HEK293 (cell line): ENCODE measurements at regions not wholly inside any gene's neighbourhood (a gene's known extent, or its start where the extent isn't known, plus 50 kb on each side); places are given as distances from the start of the nearest gene placed in this dataset.

Experiments used
- CTCF ChIA-PET: fragments of 350-600 bp; formaldehyde crosslinking; extraction: SDS; loops from one replicate; lab custom pipeline; 2021; ENCODE audit warnings: antibody characterized with exemption; lab: Yijun Ruan, JAX
- POLR2A ChIA-PET: fragments of 300-600 bp; formaldehyde crosslinking; extraction: SDS; loops from one replicate; lab custom pipeline; 2020; ENCODE audit warnings: antibody characterized with exemption, inconsistent platforms; lab: Yijun Ruan, JAX
- H3K27ac ChIP-seq: fragments of 200-500 bp; sonication (Bioruptor generic); 2 replicates; pipeline ENCODE4 v1.5.1; 2014; ENCODE audit warnings: low read depth, low read length, control low read depth, inconsistent platforms; ENCODE audit errors: extremely low read depth
- H3K36me3 ChIP-seq, 2 experiments: fragments of 200-500 bp in 1 of 2; sonication (Bioruptor generic) in 1 of 2; 1 replicate in 1 of 2; 2 replicates in 1 of 2; pipeline ENCODE4 v1.5.1; 2014 to 2017; ENCODE audit warnings: inconsistent platforms in 2 of 2, low read length in 2 of 2; ENCODE audit not compliant: control insufficient read depth in 2 of 2, insufficient read depth in 1 of 2
- H3K4me1 ChIP-seq: fragments of 200-500 bp; sonication (Bioruptor generic); 2 replicates; pipeline ENCODE4 v1.5.1; 2014; ENCODE audit warnings: mild to moderate bottlenecking, low read length, inconsistent platforms; ENCODE audit not compliant: control insufficient read depth, insufficient read depth
- H3K4me3 ChIP-seq: 2 replicates; pipeline ENCODE4 v1.5.1; 2011; ENCODE audit warnings: low read depth, mild to moderate bottlenecking, control low read depth, low read length, moderate library complexity
- H3K9me3 ChIP-seq: fragments of 200-500 bp; sonication (Bioruptor generic); 2 replicates; pipeline ENCODE4 v1.5.1; 2014; ENCODE audit warnings: low read depth, low read length, inconsistent platforms; ENCODE audit not compliant: control insufficient read depth, insufficient read depth
- PRDM10 ChIP-seq: fragments of 450-650 bp; formaldehyde crosslinking; IDR thresholded peaks from 2 replicates; pipeline ENCODE4 v1.5.1; 2016; ENCODE audit warnings: missing biosample characterization, missing genetic modification characterization
- SETDB1 ChIP-seq: IDR thresholded peaks from one replicate; pipeline ENCODE4 v1.6.1; 2017; ENCODE audit warnings: mild to moderate bottlenecking, low read length, moderate library complexity, mixed read lengths; ENCODE audit not compliant: insufficient read length
- SP7 ChIP-seq: fragments of 450-650 bp; formaldehyde crosslinking; IDR thresholded peaks from 2 replicates; pipeline ENCODE4 v1.5.1; 2016; ENCODE audit warnings: missing biosample characterization, missing genetic modification characterization
- WT1 ChIP-seq: fragments of 450-650 bp; formaldehyde crosslinking; IDR thresholded peaks from 2 replicates; pipeline ENCODE4 v1.5.1; 2016; ENCODE audit warnings: missing biosample characterization, missing genetic modification characterization
- ZNF133 ChIP-seq: fragments of 450-650 bp; formaldehyde crosslinking; IDR thresholded peaks from 2 replicates; pipeline ENCODE4 v1.5.1; 2016; ENCODE audit warnings: missing biosample characterization, missing genetic modification characterization
- TF ChIP-seq, protein P1 (sequence below): fragments of 450-650 bp; formaldehyde crosslinking; IDR thresholded peaks from 2 replicates; pipeline ENCODE4 v1.5.1; 2016; ENCODE audit warnings: missing biosample characterization, missing genetic modification characterization, borderline replicate concordance
- TF ChIP-seq, protein P2 (sequence below): fragments of 450-650 bp; formaldehyde crosslinking; IDR thresholded peaks from 2 replicates; pipeline ENCODE4 v1.5.1; 2016; ENCODE audit warnings: missing biosample characterization, missing genetic modification characterization

- TF ChIP-seq PRDM10 (tag by site-specific recombination), result no peak
- TF ChIP-seq, protein P1, sequence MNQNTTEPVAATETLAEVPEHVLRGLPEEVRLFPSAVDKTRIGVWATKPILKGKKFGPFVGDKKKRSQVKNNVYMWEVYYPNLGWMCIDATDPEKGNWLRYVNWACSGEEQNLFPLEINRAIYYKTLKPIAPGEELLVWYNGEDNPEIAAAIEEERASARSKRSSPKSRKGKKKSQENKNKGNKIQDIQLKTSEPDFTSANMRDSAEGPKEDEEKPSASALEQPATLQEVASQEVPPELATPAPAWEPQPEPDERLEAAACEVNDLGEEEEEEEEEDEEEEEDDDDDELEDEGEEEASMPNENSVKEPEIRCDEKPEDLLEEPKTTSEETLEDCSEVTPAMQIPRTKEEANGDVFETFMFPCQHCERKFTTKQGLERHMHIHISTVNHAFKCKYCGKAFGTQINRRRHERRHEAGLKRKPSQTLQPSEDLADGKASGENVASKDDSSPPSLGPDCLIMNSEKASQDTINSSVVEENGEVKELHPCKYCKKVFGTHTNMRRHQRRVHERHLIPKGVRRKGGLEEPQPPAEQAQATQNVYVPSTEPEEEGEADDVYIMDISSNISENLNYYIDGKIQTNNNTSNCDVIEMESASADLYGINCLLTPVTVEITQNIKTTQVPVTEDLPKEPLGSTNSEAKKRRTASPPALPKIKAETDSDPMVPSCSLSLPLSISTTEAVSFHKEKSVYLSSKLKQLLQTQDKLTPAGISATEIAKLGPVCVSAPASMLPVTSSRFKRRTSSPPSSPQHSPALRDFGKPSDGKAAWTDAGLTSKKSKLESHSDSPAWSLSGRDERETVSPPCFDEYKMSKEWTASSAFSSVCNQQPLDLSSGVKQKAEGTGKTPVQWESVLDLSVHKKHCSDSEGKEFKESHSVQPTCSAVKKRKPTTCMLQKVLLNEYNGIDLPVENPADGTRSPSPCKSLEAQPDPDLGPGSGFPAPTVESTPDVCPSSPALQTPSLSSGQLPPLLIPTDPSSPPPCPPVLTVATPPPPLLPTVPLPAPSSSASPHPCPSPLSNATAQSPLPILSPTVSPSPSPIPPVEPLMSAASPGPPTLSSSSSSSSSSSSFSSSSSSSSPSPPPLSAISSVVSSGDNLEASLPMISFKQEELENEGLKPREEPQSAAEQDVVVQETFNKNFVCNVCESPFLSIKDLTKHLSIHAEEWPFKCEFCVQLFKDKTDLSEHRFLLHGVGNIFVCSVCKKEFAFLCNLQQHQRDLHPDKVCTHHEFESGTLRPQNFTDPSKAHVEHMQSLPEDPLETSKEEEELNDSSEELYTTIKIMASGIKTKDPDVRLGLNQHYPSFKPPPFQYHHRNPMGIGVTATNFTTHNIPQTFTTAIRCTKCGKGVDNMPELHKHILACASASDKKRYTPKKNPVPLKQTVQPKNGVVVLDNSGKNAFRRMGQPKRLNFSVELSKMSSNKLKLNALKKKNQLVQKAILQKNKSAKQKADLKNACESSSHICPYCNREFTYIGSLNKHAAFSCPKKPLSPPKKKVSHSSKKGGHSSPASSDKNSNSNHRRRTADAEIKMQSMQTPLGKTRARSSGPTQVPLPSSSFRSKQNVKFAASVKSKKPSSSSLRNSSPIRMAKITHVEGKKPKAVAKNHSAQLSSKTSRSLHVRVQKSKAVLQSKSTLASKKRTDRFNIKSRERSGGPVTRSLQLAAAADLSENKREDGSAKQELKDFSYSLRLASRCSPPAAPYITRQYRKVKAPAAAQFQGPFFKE (tag by site-specific recombination), result no peak
- TF ChIP-seq WT1 (tag by site-specific recombination), result peak; percentile 83
- TF ChIP-seq SETDB1, result peak; percentile 22
- TF ChIP-seq, protein P2, sequence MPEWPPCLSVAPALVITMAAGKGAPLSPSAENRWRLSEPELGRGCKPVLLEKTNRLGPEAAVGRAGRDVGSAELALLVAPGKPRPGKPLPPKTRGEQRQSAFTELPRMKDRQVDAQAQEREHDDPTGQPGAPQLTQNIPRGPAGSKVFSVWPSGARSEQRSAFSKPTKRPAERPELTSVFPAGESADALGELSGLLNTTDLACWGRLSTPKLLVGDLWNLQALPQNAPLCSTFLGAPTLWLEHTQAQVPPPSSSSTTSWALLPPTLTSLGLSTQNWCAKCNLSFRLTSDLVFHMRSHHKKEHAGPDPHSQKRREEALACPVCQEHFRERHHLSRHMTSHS, result no peak
Observed at GRCh38 chr2:37782155-37782673, 110.8 kb upstream of the CDC42EP3 start (continued).

GRCh38 chr2:37782721-37783371 is 111.4 kb upstream of the CDC42EP3 start:
- peaks cover 11% of the 10 kb centered on the region; the same call in 1 of the 2 replicates for H3K4me1 ChIP-seq
- H3K27ac ChIP-seq, result peak overlapping the region; percentile 2; the same call in 1 of the 2 replicates
- TF ChIP-seq PRDM10 (tag by site-specific recombination) (peak; percentile 74), ZNF133 (no peak), SP7 (peak; percentile 82)
- H3K9me3 ChIP-seq, result no peaks in the 10 kb centered on the region; the same call in 1 of the 2 replicates
- ChIA-PET CTCF (interaction anchor here (1.1 to 1.3 kb wide), 2 partner anchors 49 to 50 kb away, joined by 3 read pairs; no protein-coding TSS in a partner anchor), POLR2A (no interaction called here)
- no peaks in the 10 kb centered on the region for H3K36me3 ChIP-seq
- H3K4me3 ChIP-seq, result no peak overlapping the region
